Stimulated activated naive CD8-positive, alpha-beta T cell treated with anti-CD3 and anti-CD28 coated beads, Interleukin-15, Interleukin-2, amounts not matched to agents 100 ng/mL and 50 ng/mL, for 24 hours (primary cell): ENCODE measurements at regions not wholly inside any gene's neighbourhood (a gene's known extent, or its start where the extent isn't known, plus 50 kb on each side); places are given as distances from the start of the nearest gene placed in this dataset.

Source experiments
- H3K27ac Mint-ChIP-seq: one replicate; pipeline ENCODE4 v1.8.0; 2021; ENCODE audit warnings: mild to moderate bottlenecking, mixed read lengths
- H3K27me3 Mint-ChIP-seq: one replicate; pipeline ENCODE4 v1.8.0; 2021; ENCODE audit warnings: mixed read lengths
- H3K36me3 Mint-ChIP-seq: one replicate; pipeline ENCODE4 v1.8.0; 2021; ENCODE audit warnings: low read depth, mixed read lengths
- H3K4me1 Mint-ChIP-seq: one replicate; pipeline ENCODE4 v1.8.0; 2021; ENCODE audit warnings: low read depth, mixed read lengths
- H3K4me3 Mint-ChIP-seq: one replicate; pipeline ENCODE4 v1.8.0; 2021; ENCODE audit warnings: mild to moderate bottlenecking, mixed read lengths
- H3K9me3 Mint-ChIP-seq: one replicate; pipeline ENCODE4 v1.8.0; 2021; ENCODE audit warnings: mixed read lengths

GRCh38 chr9:28915202-28915930, 1342.1 kb upstream of the C9orf72 start:
- Mint-ChIP-seq H3K4me1 (no peaks in the 10 kb centered on the region), H3K4me3 (no peak overlapping the region), H3K27me3 (no peaks in the 10 kb centered on the region), H3K27ac (no peak overlapping the region), H3K36me3 (no peaks in the 10 kb centered on the region), H3K9me3 (no peaks in the 10 kb centered on the region)

GRCh38 chr9:28916348-28916747, 1343.1 kb upstream of the C9orf72 start:
- Mint-ChIP-seq H3K4me1 (no peaks in the 10 kb centered on the region), H3K9me3 (no peaks in the 10 kb centered on the region), H3K4me3 (no peak overlapping the region), H3K27me3 (no peaks in the 10 kb centered on the region), H3K36me3 (no peaks in the 10 kb centered on the region), H3K27ac (no peak overlapping the region)

- no peaks in the 10 kb centered on the region for H3K9me3 Mint-ChIP-seq
- no peaks in the 10 kb centered on the region for H3K4me1 Mint-ChIP-seq
- H3K4me3 Mint-ChIP-seq: no peak overlapping the region
- H3K27ac Mint-ChIP-seq: no peak overlapping the region
- H3K27me3 Mint-ChIP-seq: no peaks in the 10 kb centered on the region
- H3K36me3 Mint-ChIP-seq: no peaks in the 10 kb centered on the region
Observed at GRCh38 chr9:28921857-28922500, 1348.7 kb upstream of the C9orf72 start.

- H3K27me3 Mint-ChIP-seq: no peaks in the 10 kb centered on the region
- no peaks in the 10 kb centered on the region for H3K9me3 Mint-ChIP-seq
- no peaks in the 10 kb centered on the region for H3K36me3 Mint-ChIP-seq
- no peak overlapping the region for H3K4me3 Mint-ChIP-seq
- no peaks in the 10 kb centered on the region for H3K4me1 Mint-ChIP-seq
- H3K27ac Mint-ChIP-seq: no peak overlapping the region
Observed at GRCh38 chr9:28922891-28923290, 1349.6 kb upstream of the C9orf72 start.

- Mint-ChIP-seq H3K36me3 (no peaks in the 10 kb centered on the region), H3K27me3 (no peaks in the 10 kb centered on the region), H3K27ac (no peak overlapping the region), H3K4me1 (no peaks in the 10 kb centered on the region), H3K9me3 (no peaks in the 10 kb centered on the region), H3K4me3 (no peak overlapping the region)
Observed at GRCh38 chr9:28923351-28923750, 1350.1 kb upstream of the C9orf72 start.

- Mint-ChIP-seq H3K27ac (no peak overlapping the region), H3K9me3 (no peaks in the 10 kb centered on the region), H3K36me3 (no peaks in the 10 kb centered on the region)
Observed at GRCh38 chr9:28925157-28925556, 1351.9 kb upstream of the C9orf72 start.

GRCh38 chr9:28926306-28926705, 1353.0 kb upstream of the C9orf72 start:
- no peaks in the 10 kb centered on the region for H3K4me1 Mint-ChIP-seq
- H3K4me3 Mint-ChIP-seq: no peak overlapping the region
- no peaks in the 10 kb centered on the region for H3K36me3 Mint-ChIP-seq
- no peaks in the 10 kb centered on the region for H3K27me3 Mint-ChIP-seq
- no peak overlapping the region for H3K27ac Mint-ChIP-seq
- H3K9me3 Mint-ChIP-seq: no peaks in the 10 kb centered on the region

More at GRCh38 chr9:28925157-28925556, 1351.9 kb upstream of the C9orf72 start:
- H3K27me3 Mint-ChIP-seq: no peaks in the 10 kb centered on the region
- no peak overlapping the region for H3K4me3 Mint-ChIP-seq
- no peaks in the 10 kb centered on the region for H3K4me1 Mint-ChIP-seq

GRCh38 chr9:28927691-28928090, 1354.4 kb upstream of the C9orf72 start:
- Mint-ChIP-seq H3K36me3 (no peaks in the 10 kb centered on the region), H3K4me1 (no peaks in the 10 kb centered on the region), H3K9me3 (peaks cover 6% of the 10 kb centered on the region), H3K4me3 (no peak overlapping the region), H3K27me3 (no peaks in the 10 kb centered on the region), H3K27ac (no peak overlapping the region)

- H3K27me3 Mint-ChIP-seq: no peaks in the 10 kb centered on the region
- no peaks in the 10 kb centered on the region for H3K4me1 Mint-ChIP-seq
- H3K27ac Mint-ChIP-seq: no peak overlapping the region
- peaks cover 6% of the 10 kb centered on the region for H3K9me3 Mint-ChIP-seq
- H3K4me3 Mint-ChIP-seq: no peak overlapping the region
- H3K36me3 Mint-ChIP-seq: no peaks in the 10 kb centered on the region
Observed at GRCh38 chr9:28929433-28929832, 1356.2 kb upstream of the C9orf72 start.

- no peak overlapping the region for H3K4me3 Mint-ChIP-seq
- H3K27ac Mint-ChIP-seq: no peak overlapping the region
- no peaks in the 10 kb centered on the region for H3K36me3 Mint-ChIP-seq
- no peaks in the 10 kb centered on the region for H3K27me3 Mint-ChIP-seq
- no peaks in the 10 kb centered on the region for H3K4me1 Mint-ChIP-seq
- H3K9me3 Mint-ChIP-seq: peaks cover 6% of the 10 kb centered on the region
Observed at GRCh38 chr9:28930766-28931165, 1357.5 kb upstream of the C9orf72 start.

GRCh38 chr9:28934111-28934510, 1360.8 kb upstream of the C9orf72 start:
- Mint-ChIP-seq H3K4me1 (no peaks in the 10 kb centered on the region), H3K4me3 (no peak overlapping the region), H3K27ac (no peak overlapping the region), H3K9me3 (peaks cover 6% of the 10 kb centered on the region), H3K27me3 (no peaks in the 10 kb centered on the region), H3K36me3 (no peaks in the 10 kb centered on the region)

- Mint-ChIP-seq H3K4me1 (no peaks in the 10 kb centered on the region), H3K36me3 (no peaks in the 10 kb centered on the region), H3K27me3 (no peaks in the 10 kb centered on the region), H3K27ac (no peak overlapping the region), H3K4me3 (no peak overlapping the region), H3K9me3 (no peaks in the 10 kb centered on the region)
Observed at GRCh38 chr9:28938981-28939380, 1365.7 kb upstream of the C9orf72 start.

GRCh38 chr9:28941856-28942255, 1368.6 kb upstream of the C9orf72 start:
- Mint-ChIP-seq H3K27ac (no peak overlapping the region), H3K9me3 (no peaks in the 10 kb centered on the region), H3K27me3 (no peaks in the 10 kb centered on the region), H3K4me1 (no peaks in the 10 kb centered on the region), H3K4me3 (no peak overlapping the region), H3K36me3 (no peaks in the 10 kb centered on the region)

- Mint-ChIP-seq H3K27ac (no peak overlapping the region), H3K4me1 (no peaks in the 10 kb centered on the region), H3K36me3 (no peaks in the 10 kb centered on the region), H3K27me3 (no peaks in the 10 kb centered on the region), H3K9me3 (no peaks in the 10 kb centered on the region), H3K4me3 (no peak overlapping the region)
Observed at GRCh38 chr9:28942941-28943340, 1369.7 kb upstream of the C9orf72 start.

- H3K9me3 Mint-ChIP-seq: peaks cover 7% of the 10 kb centered on the region
- no peaks in the 10 kb centered on the region for H3K27me3 Mint-ChIP-seq
- no peak overlapping the region for H3K4me3 Mint-ChIP-seq
- H3K27ac Mint-ChIP-seq: no peak overlapping the region
- H3K4me1 Mint-ChIP-seq: no peaks in the 10 kb centered on the region
- H3K36me3 Mint-ChIP-seq: no peaks in the 10 kb centered on the region
Observed at GRCh38 chr9:28946648-28947047, 1373.4 kb upstream of the C9orf72 start.

- Mint-ChIP-seq H3K4me3 (no peak overlapping the region), H3K27me3 (no peaks in the 10 kb centered on the region), H3K9me3 (peaks cover 7% of the 10 kb centered on the region), H3K36me3 (no peaks in the 10 kb centered on the region), H3K4me1 (no peaks in the 10 kb centered on the region), H3K27ac (no peak overlapping the region)
Observed at GRCh38 chr9:28951945-28952344, 1378.7 kb upstream of the C9orf72 start.
